HepG2 (cell line): ENCODE measurements at regions not wholly inside any gene's neighbourhood (a gene's known extent, or its start where the extent isn't known, plus 50 kb on each side); places are given as distances from the start of the nearest gene placed in this dataset.

ENCODE experiments used
- CEBPB ChIP-seq: IDR thresholded peaks from 2 replicates; pipeline ENCODE4 v1.6.1; 2011; ENCODE audit warnings: low read depth, low read length, improper control_type of control experiment, borderline replicate concordance
- NFYB ChIP-seq: sonication (generic); formaldehyde crosslinking; IDR thresholded peaks from 2 replicates; pipeline ENCODE4 v1.4.0; 2020; ENCODE audit warnings: missing genetic modification reagents
- POLR2G ChIP-seq: fragments of 200-400 bp; formaldehyde crosslinking; IDR thresholded peaks from 2 replicates; pipeline ENCODE4 v1.6.1; 2018; ENCODE audit warnings: mild to moderate bottlenecking, low read depth, low read length, moderate library complexity
- RAD21 ChIP-seq: fragments of 450-650 bp; formaldehyde crosslinking; IDR thresholded peaks from 2 replicates; pipeline ENCODE4 v1.5.0; 2020; ENCODE audit warnings: mild to moderate bottlenecking
- TAF1 ChIP-seq: sonication (generic); formaldehyde crosslinking; IDR thresholded peaks from 2 replicates; pipeline ENCODE4 v1.4.0; 2020; ENCODE audit warnings: missing genetic modification reagents
- TOE1 ChIP-seq: sonication (generic); formaldehyde crosslinking; IDR thresholded peaks from 2 replicates; pipeline ENCODE4 v1.4.0; 2020; ENCODE audit warnings: mild to moderate bottlenecking, missing genetic modification reagents
- ZBED4 ChIP-seq: sonication (generic); formaldehyde crosslinking; IDR thresholded peaks from 2 replicates; pipeline ENCODE4 v1.4.0; 2020; ENCODE audit warnings: missing genetic modification reagents, borderline replicate concordance
- ZNF572 ChIP-seq: sonication (generic); formaldehyde crosslinking; IDR thresholded peaks from 2 replicates; pipeline ENCODE4 v1.5.1; 2020; ENCODE audit warnings: mild to moderate bottlenecking, missing genetic modification reagents
- TF ChIP-seq, protein P1 (sequence below): sonication (generic); formaldehyde crosslinking; IDR thresholded peaks from 2 replicates; pipeline ENCODE4 v1.5.0; 2020; ENCODE audit warnings: mild to moderate bottlenecking, missing genetic modification reagents, moderate library complexity

DNA sequence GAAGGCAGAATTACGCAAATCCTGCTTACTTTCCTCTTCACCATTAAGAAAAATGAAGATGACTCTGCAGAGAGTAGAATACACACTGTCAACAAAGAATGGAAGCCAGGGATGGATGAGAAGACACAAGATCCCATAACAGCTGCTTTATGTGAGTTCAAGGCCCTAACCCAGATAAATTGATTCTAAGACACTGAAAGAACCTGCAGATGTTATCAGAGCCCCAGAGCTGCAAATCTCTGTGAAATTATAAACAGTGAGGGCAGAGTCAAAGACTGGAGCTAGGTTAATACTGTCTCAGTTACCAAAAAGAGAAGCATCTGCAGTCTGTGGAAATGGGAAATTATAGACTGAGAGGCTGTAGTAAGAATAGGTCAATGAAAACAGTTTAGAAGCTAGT lies 320.1 kb upstream of the PKDCC start:
- TF ChIP-seq TOE1 (CRISPR knock-in tag) (no peak), NFYB (CRISPR knock-in tag) (no peak), ZBED4 (CRISPR knock-in tag) (no peak), RAD21 (CRISPR knock-in tag) (no peak), ZNF572 (no peak), POLR2G (no peak), TAF1 (CRISPR knock-in tag) (no peak), CEBPB (no peak)
- TF ChIP-seq, protein P1, sequence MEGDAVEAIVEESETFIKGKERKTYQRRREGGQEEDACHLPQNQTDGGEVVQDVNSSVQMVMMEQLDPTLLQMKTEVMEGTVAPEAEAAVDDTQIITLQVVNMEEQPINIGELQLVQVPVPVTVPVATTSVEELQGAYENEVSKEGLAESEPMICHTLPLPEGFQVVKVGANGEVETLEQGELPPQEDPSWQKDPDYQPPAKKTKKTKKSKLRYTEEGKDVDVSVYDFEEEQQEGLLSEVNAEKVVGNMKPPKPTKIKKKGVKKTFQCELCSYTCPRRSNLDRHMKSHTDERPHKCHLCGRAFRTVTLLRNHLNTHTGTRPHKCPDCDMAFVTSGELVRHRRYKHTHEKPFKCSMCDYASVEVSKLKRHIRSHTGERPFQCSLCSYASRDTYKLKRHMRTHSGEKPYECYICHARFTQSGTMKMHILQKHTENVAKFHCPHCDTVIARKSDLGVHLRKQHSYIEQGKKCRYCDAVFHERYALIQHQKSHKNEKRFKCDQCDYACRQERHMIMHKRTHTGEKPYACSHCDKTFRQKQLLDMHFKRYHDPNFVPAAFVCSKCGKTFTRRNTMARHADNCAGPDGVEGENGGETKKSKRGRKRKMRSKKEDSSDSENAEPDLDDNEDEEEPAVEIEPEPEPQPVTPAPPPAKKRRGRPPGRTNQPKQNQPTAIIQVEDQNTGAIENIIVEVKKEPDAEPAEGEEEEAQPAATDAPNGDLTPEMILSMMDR (CRISPR knock-in tag), result no peak
